HCT116 (cell line): ENCODE measurements at regions not wholly inside any gene's neighbourhood (a gene's known extent, or its start where the extent isn't known, plus 50 kb on each side); places are given as distances from the start of the nearest gene placed in this dataset.

Experiments used
- ATAC-seq: fragments of 200-7000 bp; cut with Tn5 transposase; 2 replicates; pipeline ENCODE4 v1.9.1; 2020; ENCODE audit warnings: mild to moderate bottlenecking, moderate library complexity
- BruUV-seq: library from RNA; stranded (reverse); fragments of 400-500 nt; replicated peaks from 2 replicates; lab custom pipeline; 2021; lab: Mats Ljungman, UMichigan
- CTCF ChIA-PET: fragments of 300-600 bp; sonication (Branson Sonifier 250); formaldehyde crosslinking; loops from one replicate; lab custom pipeline; 2021; ENCODE audit warnings: antibody characterized with exemption; lab: Charles Lee
- POLR2A ChIA-PET: fragments of 300-600, 350-600 bp; sonication (Branson Sonifier 250); formaldehyde crosslinking; loops from one replicate; lab custom pipeline; 2021; ENCODE audit warnings: antibody characterized with exemption; lab: Charles Lee
- RAD21 ChIA-PET, 2 experiments: fragments of 300-600 bp; sonication (Branson Sonifier 250); formaldehyde crosslinking; loops; one replicate each; lab custom pipeline; 2023; ENCODE audit warnings: low total read pairs in 2 of 2; ENCODE audit not compliant: uncharacterized antibody in 2 of 2, unreplicated experiment in 2 of 2, low non-redundant PET in 1 of 2; lab: Charles Lee
- DNase-seq: peaks from one replicate; pipeline ENCODE4 v3.0.0-alpha.2; 2010; ENCODE audit warnings: low read depth, low spot score
- H2AFZ ChIP-seq: fragments of 200-600 bp; shearing (Covaris generic), sonication (generic); 2 replicates; pipeline ENCODE4 v1.6.1; 2017; ENCODE audit warnings: low read depth, mixed run types, mixed read lengths, antibody characterized with exemption, low read length; ENCODE audit not compliant: poor library complexity, severe bottlenecking
- H3K27ac ChIP-seq: 2 replicates; pipeline ENCODE4 v1.5.1; 2012; ENCODE audit warnings: low read depth, low read length
- H3K27me3 ChIP-seq: fragments of 200-600 bp; sonication (generic); 2 replicates; pipeline ENCODE4 v1.6.1; 2016; ENCODE audit warnings: mixed run types, low read length, mixed read lengths; ENCODE audit not compliant: insufficient read depth
- H3K36me3 ChIP-seq, 2 experiments: fragments of 200-500 bp in 1 of 2; fragments of 200-600 bp in 1 of 2; sonication (Bioruptor generic) in 1 of 2; sonication (generic) in 1 of 2; 2 replicates each; pipeline versions ENCODE4 v1.5.1 to v1.6.1; 2014 to 2016; ENCODE audit warnings: low read length in 2 of 2, inconsistent platforms in 1 of 2, mixed read lengths in 1 of 2, mixed run types in 1 of 2; ENCODE audit not compliant: insufficient read depth in 2 of 2, control insufficient read depth in 1 of 2
- H3K4me1 ChIP-seq, 2 experiments: fragments of 200-600 bp in 1 of 2; sonication (generic) in 1 of 2; 2 replicates each; pipeline versions ENCODE4 v1.5.1 to v1.6.1; 2012 to 2017; ENCODE audit warnings: low read length in 2 of 2, inconsistent platforms in 1 of 2, mild to moderate bottlenecking in 1 of 2, mixed read lengths in 1 of 2, mixed run types in 1 of 2, moderate library complexity in 1 of 2; ENCODE audit not compliant: insufficient read depth in 2 of 2, control insufficient read depth in 1 of 2
- H3K4me2 ChIP-seq: fragments of 200-600 bp; sonication (generic); 2 replicates; pipeline ENCODE4 v1.6.1; 2017; ENCODE audit warnings: mixed run types, low read length, mixed read lengths
- H3K4me3 ChIP-seq, 2 experiments: fragments of 200-600 bp in 1 of 2; sonication (generic) in 1 of 2; replicated peaks in 1 of 2; 2 replicates each; pipeline ENCODE4 v1.5.1; 2011 to 2016; ENCODE audit warnings: low read length in 2 of 2, control low read depth in 1 of 2, low read depth in 1 of 2, mild to moderate bottlenecking in 1 of 2, mixed read lengths in 1 of 2, mixed run types in 1 of 2
- H3K79me2 ChIP-seq: fragments of 200-600 bp; sonication (generic); 2 replicates; pipeline ENCODE4 v1.6.1; 2017; ENCODE audit warnings: mild to moderate bottlenecking, mixed run types, low read length, moderate library complexity, mixed read lengths; ENCODE audit not compliant: insufficient read depth
- H3K9ac ChIP-seq: fragments of 200-600 bp; sonication (generic); 2 replicates; pipeline ENCODE4 v1.6.1; 2016; ENCODE audit warnings: low read length, mixed read lengths
- H3K9me2 ChIP-seq: fragments of 200-600 bp; sonication (generic), shearing (Covaris generic); 2 replicates; pipeline ENCODE4 v1.6.1; 2017; ENCODE audit warnings: mixed run types, mild to moderate bottlenecking, moderate library complexity; ENCODE audit not compliant: insufficient read depth
- H3K9me3 ChIP-seq, 2 experiments: fragments of 200-500 bp in 1 of 2; fragments of 200-600 bp in 1 of 2; sonication (Bioruptor generic) in 1 of 2; sonication (generic) in 1 of 2; 2 replicates each; pipeline ENCODE4 v1.6.1; 2014 to 2017; ENCODE audit warnings: low read length in 2 of 2, mixed read lengths in 2 of 2, inconsistent platforms in 1 of 2, low read depth in 1 of 2, mild to moderate bottlenecking in 1 of 2, mixed run types in 1 of 2, moderate library complexity in 1 of 2; ENCODE audit not compliant: control insufficient read depth in 1 of 2, insufficient read depth in 1 of 2
- H4K20me1 ChIP-seq: fragments of 200-600 bp; sonication (generic), shearing (Covaris generic); 2 replicates; pipeline ENCODE4 v1.6.1; 2017; ENCODE audit warnings: mixed run types, mild to moderate bottlenecking, moderate library complexity; ENCODE audit not compliant: insufficient read depth
- CBX3 ChIP-seq: IDR thresholded peaks from 2 replicates; pipeline ENCODE4 v1.6.1; 2012; ENCODE audit warnings: low read depth
- CEBPB ChIP-seq: IDR thresholded peaks from 2 replicates; pipeline ENCODE4 v1.6.1; 2012; ENCODE audit warnings: low read depth
- CTCF ChIP-seq, 3 experiments: fragments of 200-600 bp in 1 of 3; sonication (generic) in 1 of 3; IDR thresholded peaks in 2 of 3; conservative IDR thresholded peaks in 1 of 3; 2 replicates each; pipeline ENCODE4 v1.5.1; 2012 to 2017; ENCODE audit warnings: low read depth in 2 of 3, low read length in 2 of 3, antibody characterized with exemption in 1 of 3, borderline replicate concordance in 1 of 3, control low read depth in 1 of 3, mild to moderate bottlenecking in 1 of 3, mixed read lengths in 1 of 3, mixed run types in 1 of 3, moderate library complexity in 1 of 3; ENCODE audit not compliant: insufficient read depth in 1 of 3
- ELF1 ChIP-seq: IDR thresholded peaks from 2 replicates; pipeline ENCODE4 v1.6.1; 2012; ENCODE audit warnings: low read depth, borderline replicate concordance
- EZH2 ChIP-seq: fragments of 200-600 bp; sonication (generic); IDR thresholded peaks from 2 replicates; pipeline ENCODE4 v1.6.1; 2017; ENCODE audit warnings: antibody characterized with exemption, mixed run types
- EZH2phosphoT487 ChIP-seq: fragments of 200-600 bp; IDR thresholded peaks from 2 replicates; pipeline ENCODE4 v1.6.1; 2018; ENCODE audit warnings: antibody characterized with exemption, borderline replicate concordance
- JUND ChIP-seq: IDR thresholded peaks from 2 replicates; pipeline ENCODE4 v1.6.1; 2012
- POLR2AphosphoS5 ChIP-seq: IDR thresholded peaks from 2 replicates; pipeline ENCODE4 v1.6.1; 2011; ENCODE audit warnings: mild to moderate bottlenecking, low read depth, low read length, moderate library complexity
- RAD21 ChIP-seq: IDR thresholded peaks from 2 replicates; pipeline ENCODE4 v1.6.1; 2012; ENCODE audit warnings: low read depth, mild to moderate bottlenecking
- REST ChIP-seq: IDR thresholded peaks from 2 replicates; pipeline ENCODE4 v1.6.1; 2012; ENCODE audit warnings: low read depth
- SP1 ChIP-seq: IDR thresholded peaks from 2 replicates; pipeline ENCODE4 v1.6.1; 2012; ENCODE audit warnings: low read depth
- SRF ChIP-seq: IDR thresholded peaks from 2 replicates; pipeline ENCODE4 v1.6.1; 2012; ENCODE audit warnings: low read depth
- TCF7L2 ChIP-seq: IDR thresholded peaks from 2 replicates; pipeline ENCODE4 v1.7.0; 2011; ENCODE audit warnings: borderline replicate concordance, inconsistent platforms; ENCODE audit not compliant: insufficient read depth, insufficient read length; ENCODE audit errors: extremely low read depth
- YY1 ChIP-seq: IDR thresholded peaks from 2 replicates; pipeline ENCODE4 v1.6.1; 2011; ENCODE audit warnings: low read length, low read depth, moderate library complexity, mild to moderate bottlenecking; ENCODE audit not compliant: insufficient replicate concordance; ENCODE audit errors: extremely low read depth
- ZBTB33 ChIP-seq: IDR thresholded peaks from 2 replicates; pipeline ENCODE4 v1.6.1; 2011; ENCODE audit warnings: mild to moderate bottlenecking, low read length, moderate library complexity; ENCODE audit not compliant: insufficient replicate concordance; ENCODE audit errors: extremely low read depth
- ZFX ChIP-seq: fragments of 450-650 bp; IDR thresholded peaks from 2 replicates; pipeline ENCODE4 v1.6.1; 2017
- intact Hi-C: fragments of 100-400 bp; cut with micrococcal nuclease; formaldehyde crosslinking; loops from 2 replicates; pipeline ENCODE4 v1.10.0; 2022
- TF ChIP-seq, protein P1 (sequence below): IDR thresholded peaks from 2 replicates; pipeline ENCODE4 v1.6.1; 2012

DNA sequence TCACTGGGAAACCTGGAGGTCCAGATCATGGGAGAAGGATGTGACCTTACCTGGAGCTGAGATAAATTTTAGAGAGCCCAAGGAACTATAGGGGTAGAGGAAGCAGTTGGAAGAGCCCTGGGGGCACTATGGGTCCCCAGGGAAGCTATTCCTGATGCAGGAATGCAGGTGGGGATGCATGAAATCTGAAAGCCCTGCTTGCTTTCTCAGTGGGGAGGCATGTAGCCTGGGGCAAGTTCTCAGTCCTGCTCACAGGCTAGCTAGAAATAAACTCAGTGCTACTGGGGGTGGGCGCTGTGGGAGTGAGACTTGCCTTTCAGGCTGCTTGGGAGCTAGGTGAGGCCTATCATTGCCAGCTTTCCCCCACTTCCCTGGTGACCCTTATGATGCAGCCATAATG is 499.7 kb downstream of the PTH2R start:
- Histone ChIP-seq H3K4me3 (no peak overlapping the region), H2AFZ (no peak overlapping the region), H3K9ac (no peak overlapping the region), H3K4me2 (no peak overlapping the region), H3K27ac (no peak overlapping the region), H3K9me3 (no peaks in the 10 kb centered on the region), H3K4me1 (no peaks in the 10 kb centered on the region), H3K9me2 (no peaks in the 10 kb centered on the region; the same call in 1 of the 2 replicates), H3K27me3 (no peaks in the 10 kb centered on the region; the same call in 1 of the 2 replicates), H3K79me2 (no peaks in the 10 kb centered on the region), H4K20me1 (no peaks in the 10 kb centered on the region), H3K36me3 (no peaks in the 10 kb centered on the region)
- POLR2A ChIA-PET: no interaction called here
- BruUV-seq: no TSS peak
- intact Hi-C loops: no loop called here
- DNase-seq: no peak
- CTCF ChIA-PET: no interaction called here
- ATAC-seq: no peak
- RAD21 ChIA-PET: no interaction called here
- TF ChIP-seq EZH2 (no peak), JUND (no peak), CTCF (IDR thresholded peaks at IDR 0.05 in 2 of 3, conservative IDR thresholded peaks at IDR 0.05 in 1 of 3; ENCODE audit: borderline replicate concordance in 1 of 3, insufficient read depth in 1 of 3, low read depth in 2 of 3, low read length in 2 of 3) (no peak), ELF1 (no peak), CEBPB (no peak), ZFX (no peak), REST (no peak), EZH2phosphoT487 (no peak), RAD21 (no peak), ZBTB33 (no peak), POLR2AphosphoS5 (no peak), YY1 (no peak), CBX3 (no peak), SP1 (no peak), TCF7L2 (no peak), SRF (no peak)
- TF ChIP-seq, protein P1, sequence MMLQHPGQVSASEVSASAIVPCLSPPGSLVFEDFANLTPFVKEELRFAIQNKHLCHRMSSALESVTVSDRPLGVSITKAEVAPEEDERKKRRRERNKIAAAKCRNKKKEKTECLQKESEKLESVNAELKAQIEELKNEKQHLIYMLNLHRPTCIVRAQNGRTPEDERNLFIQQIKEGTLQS: no peak
